WERI-Rb-1 (cell line): ENCODE measurements at regions not wholly inside any gene's neighbourhood (a gene's known extent, or its start where the extent isn't known, plus 50 kb on each side); places are given as distances from the start of the nearest gene placed in this dataset.

Source experiments
- DNase-seq: peaks from one replicate; pipeline ENCODE4 v3.0.0-alpha.2; 2020
- H3K27ac ChIP-seq: fragments of 250-450 bp; sonication (Bioruptor Pico); 2 replicates; pipeline ENCODE4 v1.5.1; 2020; ENCODE audit warnings: mild to moderate bottlenecking, moderate library complexity
- H3K27me3 ChIP-seq: fragments of 250-450 bp; sonication (Bioruptor Pico); 2 replicates; pipeline ENCODE4 v1.5.1; 2021; ENCODE audit warnings: mild to moderate bottlenecking, low read depth, moderate library complexity; ENCODE audit not compliant: insufficient read depth, severe bottlenecking
- H3K36me3 ChIP-seq: fragments of 250-450 bp; sonication (Bioruptor Pico); 2 replicates; pipeline ENCODE4 v1.5.1; 2020; ENCODE audit warnings: mild to moderate bottlenecking, moderate library complexity
- H3K4me3 ChIP-seq: 2 replicates; pipeline ENCODE4 v1.5.1; 2011; ENCODE audit warnings: low read depth, mild to moderate bottlenecking, control low read depth, low read length
- H3K9me3 ChIP-seq: fragments of 250-450 bp; sonication (Bioruptor Pico); 2 replicates; pipeline ENCODE4 v1.5.1; 2021; ENCODE audit warnings: mild to moderate bottlenecking, moderate library complexity; ENCODE audit not compliant: severe bottlenecking
- CTCF ChIP-seq: IDR thresholded peaks from 2 replicates; pipeline ENCODE4 v1.5.1; 2011; ENCODE audit warnings: low read depth, mild to moderate bottlenecking, control low read depth, inconsistent platforms, low read length

- TF ChIP-seq CTCF: no peak
- no peak overlapping the region for H3K4me3 ChIP-seq
- H3K36me3 ChIP-seq: no peaks in the 10 kb centered on the region
- H3K27ac ChIP-seq: peak overlapping the region; percentile 90
- H3K9me3 ChIP-seq: no peaks in the 10 kb centered on the region
- no peak for DNase-seq
- no peaks in the 10 kb centered on the region for H3K27me3 ChIP-seq
Measured at GRCh38 chr3:153614563-153614962, 452.5 kb downstream of the RAP2B start.

- H3K36me3 ChIP-seq: no peaks in the 10 kb centered on the region
- DNase-seq: peak; percentile 45
- no peak for TF ChIP-seq CTCF
- H3K27me3 ChIP-seq: no peaks in the 10 kb centered on the region
- peak overlapping the region; percentile 90 for H3K27ac ChIP-seq
- no peaks in the 10 kb centered on the region for H3K9me3 ChIP-seq
- H3K4me3 ChIP-seq: no peak overlapping the region
Measured at GRCh38 chr3:153615863-153616262, 453.8 kb downstream of the RAP2B start.

- H3K36me3 ChIP-seq: no peaks in the 10 kb centered on the region
- TF ChIP-seq CTCF: no peak
- H3K27me3 ChIP-seq: no peaks in the 10 kb centered on the region
- no peaks in the 10 kb centered on the region for H3K9me3 ChIP-seq
- H3K4me3 ChIP-seq: no peak overlapping the region
- no peak overlapping the region for H3K27ac ChIP-seq
- no peak for DNase-seq
Measured at GRCh38 chr3:153617463-153617862, 455.4 kb downstream of the RAP2B start.

GRCh38 chr3:153618176-153618575 is 456.1 kb downstream of the RAP2B start:
- Histone ChIP-seq H3K36me3 (no peaks in the 10 kb centered on the region), H3K27me3 (no peaks in the 10 kb centered on the region), H3K27ac (no peak overlapping the region), H3K4me3 (no peak overlapping the region), H3K9me3 (no peaks in the 10 kb centered on the region)
- TF ChIP-seq CTCF: no peak
- DNase-seq: no peak

GRCh38 chr3:153619268-153619667 is 457.2 kb downstream of the RAP2B start:
- H3K27me3 ChIP-seq: no peaks in the 10 kb centered on the region
- no peak for TF ChIP-seq CTCF
- H3K9me3 ChIP-seq: no peaks in the 10 kb centered on the region
- no peaks in the 10 kb centered on the region for H3K36me3 ChIP-seq
- no peak overlapping the region for H3K4me3 ChIP-seq
- DNase-seq: no peak
- no peak overlapping the region for H3K27ac ChIP-seq

GRCh38 chr3:153621953-153622352 is 459.9 kb downstream of the RAP2B start:
- no peak for TF ChIP-seq CTCF
- DNase-seq: no peak
- H3K27ac ChIP-seq: no peak overlapping the region
- H3K4me3 ChIP-seq: no peak overlapping the region
- no peaks in the 10 kb centered on the region for H3K27me3 ChIP-seq
- no peaks in the 10 kb centered on the region for H3K9me3 ChIP-seq
- H3K36me3 ChIP-seq: no peaks in the 10 kb centered on the region
